Astrocyte (in vitro differentiated cells and primary cell): ENCODE measurements at regions not wholly inside any gene's neighbourhood (a gene's known extent, or its start where the extent isn't known, plus 50 kb on each side); places are given as distances from the start of the nearest gene placed in this dataset.
"Not testable (repeated sequence)": the region's sequence is repeated elsewhere in the genome, so short reads cannot be mapped to it uniquely, and the experiment has no call there.

ENCODE experiments used
- DNase-seq: peaks from one replicate; pipeline ENCODE4 v3.0.0-alpha.2; 2010; ENCODE audit warnings: low read depth
- FAIRE-seq: peaks from 2 replicates; lab custom pipeline; 2011; peaks lifted over from hg19 to GRCh38; lab: Jason Lieb, UNC
- H2AFZ ChIP-seq: 2 replicates; pipeline ENCODE4 v1.6.0; 2012; ENCODE audit warnings: low read depth, low read length, inconsistent platforms
- H3K27ac ChIP-seq: 2 replicates; pipeline ENCODE4 v1.5.1; 2011; ENCODE audit warnings: low read depth, low read length, inconsistent platforms
- H3K27me3 ChIP-seq: 2 replicates; pipeline ENCODE4 v1.6.0; 2011; ENCODE audit warnings: low read length, inconsistent platforms; ENCODE audit not compliant: insufficient read depth
- H3K36me3 ChIP-seq: 2 replicates; pipeline ENCODE4 v1.5.1; 2011; ENCODE audit warnings: low read length, inconsistent platforms; ENCODE audit not compliant: insufficient read depth
- H3K4me1 ChIP-seq: 2 replicates; pipeline ENCODE4 v1.5.1; 2011; ENCODE audit warnings: low read length, inconsistent platforms; ENCODE audit not compliant: insufficient read depth
- H3K4me2 ChIP-seq: 2 replicates; pipeline ENCODE4 v1.6.0; 2012; ENCODE audit warnings: low read length, inconsistent platforms
- H3K4me3 ChIP-seq: 2 replicates; pipeline ENCODE4 v1.5.1; 2011; ENCODE audit warnings: low read depth, mild to moderate bottlenecking, low read length, inconsistent platforms; ENCODE audit not compliant: insufficient read depth
- H3K79me2 ChIP-seq: 2 replicates; pipeline ENCODE4 v1.6.0; 2012; ENCODE audit warnings: mild to moderate bottlenecking, low read length, inconsistent platforms; ENCODE audit not compliant: insufficient read depth
- H3K9ac ChIP-seq: 2 replicates; pipeline ENCODE4 v1.6.0; 2012; ENCODE audit warnings: mild to moderate bottlenecking, low read length, inconsistent platforms
- H3K9me3 ChIP-seq: 2 replicates; pipeline ENCODE4 v1.5.1; 2012; ENCODE audit warnings: low read depth, mild to moderate bottlenecking, low read length, inconsistent platforms; ENCODE audit not compliant: insufficient read depth
- H4K20me1 ChIP-seq: 2 replicates; pipeline ENCODE4 v1.6.0; 2012; ENCODE audit warnings: low read length, inconsistent platforms; ENCODE audit not compliant: insufficient read depth
- H3K27ac Mint-ChIP-seq: one replicate; pipeline ENCODE4 v1.8.0; 2021; ENCODE audit warnings: mild to moderate bottlenecking, mixed read lengths; ENCODE audit not compliant: unreplicated experiment
- H3K27me3 Mint-ChIP-seq: one replicate; pipeline ENCODE4 v1.8.0; 2021; ENCODE audit warnings: low read depth, mixed read lengths; ENCODE audit not compliant: unreplicated experiment
- H3K36me3 Mint-ChIP-seq: one replicate; pipeline ENCODE4 v1.8.0; 2021; ENCODE audit warnings: low read depth, mixed read lengths; ENCODE audit not compliant: unreplicated experiment
- H3K4me1 Mint-ChIP-seq: one replicate; pipeline ENCODE4 v1.8.0; 2021; ENCODE audit warnings: low read depth, mixed read lengths; ENCODE audit not compliant: unreplicated experiment
- H3K4me3 Mint-ChIP-seq: one replicate; pipeline ENCODE4 v1.8.0; 2021; ENCODE audit warnings: mild to moderate bottlenecking, moderate library complexity, mixed read lengths; ENCODE audit not compliant: unreplicated experiment
- H3K9me3 Mint-ChIP-seq: one replicate; pipeline ENCODE4 v1.8.0; 2021; ENCODE audit warnings: mild to moderate bottlenecking, mixed read lengths; ENCODE audit not compliant: unreplicated experiment
- EZH2 ChIP-seq: IDR thresholded peaks from 2 replicates; pipeline ENCODE4 v1.6.1; 2012; ENCODE audit warnings: mild to moderate bottlenecking, low read length, inconsistent platforms; ENCODE audit not compliant: insufficient read depth
- TF ChIP-seq, protein P1 (sequence below): IDR thresholded peaks from 2 replicates; pipeline ENCODE4 v1.5.1; 2011; ENCODE audit warnings: low read depth, mild to moderate bottlenecking, inconsistent platforms, low read length, moderate library complexity; ENCODE audit not compliant: insufficient read depth

DNA sequence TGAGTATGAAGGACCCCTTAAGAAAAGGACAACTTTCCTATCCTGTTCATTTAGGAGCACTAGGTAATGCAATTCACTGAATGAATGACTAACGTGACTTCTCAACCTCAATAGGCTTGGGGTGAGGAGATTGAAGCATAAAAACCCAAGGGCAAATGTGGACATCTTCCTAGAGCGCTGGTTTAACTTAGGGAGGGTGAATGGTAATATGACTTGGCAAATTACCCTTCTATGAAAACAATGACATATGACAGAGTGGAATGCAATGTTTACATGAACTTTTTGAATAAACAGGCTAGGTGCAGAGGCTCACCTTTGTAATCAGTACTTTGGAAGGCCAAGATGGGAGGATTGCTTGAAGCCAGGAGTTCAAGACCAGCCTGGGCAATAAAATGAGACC is 83.9 kb upstream of the ANK3 start:
- Histone ChIP-seq H3K79me2 (no peaks in the 10 kb centered on the region), H3K4me3 (no peak overlapping the region), H4K20me1 (no peaks in the 10 kb centered on the region), H3K27me3 (no peaks in the 10 kb centered on the region), H2AFZ (no peak overlapping the region), H3K9ac (no peak overlapping the region), H3K9me3 (no peaks in the 10 kb centered on the region), H3K4me1 (no peaks in the 10 kb centered on the region), H3K36me3 (no peaks in the 10 kb centered on the region), H3K4me2 (no peak overlapping the region), H3K27ac (no peak overlapping the region)
- no peak for DNase-seq
- H3K9me3 Mint-ChIP-seq, result no peaks in the 10 kb centered on the region
- H3K4me3 Mint-ChIP-seq, result no peak overlapping the region
- no peaks in the 10 kb centered on the region for H3K36me3 Mint-ChIP-seq
- no peaks in the 10 kb centered on the region for H3K4me1 Mint-ChIP-seq
- no peak for FAIRE-seq
- TF ChIP-seq EZH2, result no peak
- TF ChIP-seq, protein P1, sequence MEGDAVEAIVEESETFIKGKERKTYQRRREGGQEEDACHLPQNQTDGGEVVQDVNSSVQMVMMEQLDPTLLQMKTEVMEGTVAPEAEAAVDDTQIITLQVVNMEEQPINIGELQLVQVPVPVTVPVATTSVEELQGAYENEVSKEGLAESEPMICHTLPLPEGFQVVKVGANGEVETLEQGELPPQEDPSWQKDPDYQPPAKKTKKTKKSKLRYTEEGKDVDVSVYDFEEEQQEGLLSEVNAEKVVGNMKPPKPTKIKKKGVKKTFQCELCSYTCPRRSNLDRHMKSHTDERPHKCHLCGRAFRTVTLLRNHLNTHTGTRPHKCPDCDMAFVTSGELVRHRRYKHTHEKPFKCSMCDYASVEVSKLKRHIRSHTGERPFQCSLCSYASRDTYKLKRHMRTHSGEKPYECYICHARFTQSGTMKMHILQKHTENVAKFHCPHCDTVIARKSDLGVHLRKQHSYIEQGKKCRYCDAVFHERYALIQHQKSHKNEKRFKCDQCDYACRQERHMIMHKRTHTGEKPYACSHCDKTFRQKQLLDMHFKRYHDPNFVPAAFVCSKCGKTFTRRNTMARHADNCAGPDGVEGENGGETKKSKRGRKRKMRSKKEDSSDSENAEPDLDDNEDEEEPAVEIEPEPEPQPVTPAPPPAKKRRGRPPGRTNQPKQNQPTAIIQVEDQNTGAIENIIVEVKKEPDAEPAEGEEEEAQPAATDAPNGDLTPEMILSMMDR, result no peak
- no peaks in the 10 kb centered on the region for H3K27me3 Mint-ChIP-seq
- no peak overlapping the region for H3K27ac Mint-ChIP-seq

DNA sequence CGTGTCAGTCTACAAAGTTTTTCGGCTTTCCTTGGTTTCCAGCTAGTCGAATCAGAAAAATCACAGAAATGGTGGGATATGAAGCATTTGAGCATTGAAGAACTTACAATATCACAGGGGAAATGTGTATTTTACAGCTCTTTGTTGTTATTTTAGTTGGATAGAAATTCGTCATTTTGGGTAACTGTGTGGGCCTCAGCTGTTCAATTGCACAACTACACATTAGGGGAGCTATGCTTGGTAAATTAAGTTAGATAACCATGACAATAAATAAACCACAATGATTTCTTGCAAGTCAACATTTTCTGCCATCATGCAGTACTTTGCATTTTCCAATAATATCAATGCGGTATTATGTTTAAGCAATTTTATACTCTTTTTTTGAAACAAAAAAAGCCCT is 80.4 kb upstream of the ANK3 start:
- H3K27ac Mint-ChIP-seq, result no peak overlapping the region
- H3K4me2 ChIP-seq, result no peak overlapping the region
- no peaks in the 10 kb centered on the region for H4K20me1 ChIP-seq
- H3K36me3 Mint-ChIP-seq, result no peaks in the 10 kb centered on the region
- H3K27me3 ChIP-seq, result no peaks in the 10 kb centered on the region
- TF ChIP-seq, protein P1, result no peak
- TF ChIP-seq EZH2, result no peak
- no peak overlapping the region for H3K4me3 Mint-ChIP-seq
- peaks cover 5% of the 10 kb centered on the region for H3K4me1 ChIP-seq
- no peaks in the 10 kb centered on the region for H3K36me3 ChIP-seq
- H3K9me3 ChIP-seq, result no peaks in the 10 kb centered on the region
- H3K9me3 Mint-ChIP-seq, result no peaks in the 10 kb centered on the region
- no peak for DNase-seq
- no peaks in the 10 kb centered on the region for H3K27me3 Mint-ChIP-seq
- no peaks in the 10 kb centered on the region for H3K79me2 ChIP-seq
- FAIRE-seq, result no peak
- H3K9ac ChIP-seq, result no peak overlapping the region
- no peak overlapping the region for H3K27ac ChIP-seq
- no peak overlapping the region for H2AFZ ChIP-seq
- H3K4me1 Mint-ChIP-seq, result peaks cover 4% of the 10 kb centered on the region
- no peak overlapping the region for H3K4me3 ChIP-seq

DNA sequence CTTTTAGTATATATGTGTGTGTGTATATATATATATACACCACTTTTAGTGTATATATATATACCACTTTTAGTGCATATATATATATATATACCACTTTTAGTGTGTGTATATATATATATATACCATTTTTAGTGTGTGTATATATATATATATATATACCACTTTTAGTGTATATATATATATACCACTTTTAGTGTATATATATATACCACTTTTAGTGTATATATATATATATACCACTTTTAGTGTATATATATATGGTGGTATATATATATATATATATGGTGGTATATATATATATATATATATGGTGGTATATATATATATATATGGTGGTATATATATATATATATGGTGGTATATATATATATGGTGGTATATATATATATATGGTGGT is 79.5 kb upstream of the ANK3 start:
- H3K9me3 Mint-ChIP-seq, DNase-seq, H3K27ac ChIP-seq, H3K4me3 Mint-ChIP-seq, H2AFZ ChIP-seq, H3K27me3 Mint-ChIP-seq, H3K4me3 ChIP-seq, H3K79me2 ChIP-seq, FAIRE-seq, H3K36me3 ChIP-seq, H4K20me1 ChIP-seq, H3K4me1 Mint-ChIP-seq, H3K36me3 Mint-ChIP-seq, H3K27me3 ChIP-seq, H3K4me1 ChIP-seq, H3K27ac Mint-ChIP-seq, H3K9me3 ChIP-seq, H3K9ac ChIP-seq, H3K4me2 ChIP-seq: not testable (repeated sequence)
